NCI-H1694 (cell line): ENCODE measurements at regions not wholly inside any gene's neighbourhood (a gene's known extent, or its start where the extent isn't known, plus 50 kb on each side); places are given as distances from the start of the nearest gene placed in this dataset.

Experiments
- DNase-seq: peaks from one replicate; lab custom pipeline; 2025; lab: John Stamatoyannopoulos, UW

- DNase-seq = no peak
Measured at GRCh38 chrX:36436361-36436760, 516.8 kb downstream of the CFAP47 start.

- no peak for DNase-seq
Measured at GRCh38 chrX:36443007-36443406, 523.5 kb downstream of the CFAP47 start.

GRCh38 chrX:36445566-36445965 is 526.0 kb downstream of the CFAP47 start:
- DNase-seq = no peak

- no peak for DNase-seq
Measured at GRCh38 chrX:36462142-36462541, 542.6 kb downstream of the CFAP47 start.

- DNase-seq = no peak
Measured at GRCh38 chrX:36480441-36480990, 527.6 kb upstream of the FAM47C start.

GRCh38 chrX:36501169-36501702 is 506.9 kb upstream of the FAM47C start:
- no peak for DNase-seq

GRCh38 chrX:36504625-36505024 is 503.5 kb upstream of the FAM47C start:
- DNase-seq = no peak

GRCh38 chrX:36508042-36508441 is 500.1 kb upstream of the FAM47C start:
- no peak for DNase-seq

GRCh38 chrX:36510736-36511135 is 497.4 kb upstream of the FAM47C start:
- DNase-seq = no peak

GRCh38 chrX:36528661-36529060 is 479.5 kb upstream of the FAM47C start:
- no peak for DNase-seq

GRCh38 chrX:36534900-36535299 is 473.3 kb upstream of the FAM47C start:
- DNase-seq = no peak

GRCh38 chrX:36543499-36543898 is 464.7 kb upstream of the FAM47C start:
- DNase-seq = no peak

- DNase-seq = no peak
Measured at GRCh38 chrX:36562986-36563385, 445.2 kb upstream of the FAM47C start.

- no peak for DNase-seq
Measured at GRCh38 chrX:36568946-36569345, 439.2 kb upstream of the FAM47C start.

- DNase-seq = no peak
Measured at GRCh38 chrX:36573720-36574119, 434.4 kb upstream of the FAM47C start.

GRCh38 chrX:36575670-36576069 is 432.5 kb upstream of the FAM47C start:
- DNase-seq = no peak

- DNase-seq = no peak
Measured at GRCh38 chrX:36577006-36577405, 431.2 kb upstream of the FAM47C start.

GRCh38 chrX:36581030-36581429 is 427.1 kb upstream of the FAM47C start:
- DNase-seq = no peak

GRCh38 chrX:36583674-36584073 is 424.5 kb upstream of the FAM47C start:
- DNase-seq = no peak

GRCh38 chrX:36609616-36610585 is 398.3 kb upstream of the FAM47C start:
- DNase-seq = no peak

- DNase-seq = no peak
Measured at GRCh38 chrX:36626898-36627297, 381.3 kb upstream of the FAM47C start.

- no peak for DNase-seq
Measured at GRCh38 chrX:36640232-36640631, 367.9 kb upstream of the FAM47C start.

- DNase-seq = no peak
Measured at GRCh38 chrX:36642052-36642451, 366.1 kb upstream of the FAM47C start.
